GM23248 (cell line): ENCODE measurements at regions not wholly inside any gene's neighbourhood (a gene's known extent, or its start where the extent isn't known, plus 50 kb on each side); places are given as distances from the start of the nearest gene placed in this dataset.
A peak's percentile ranks its signal among the peaks of the same experiment; 100 is the strongest.

Experiments used
- DNase-seq: peaks from one replicate; pipeline ENCODE4 v3.0.0-alpha.2; 2015
- H2AFZ ChIP-seq: fragments of 200-600 bp; sonication (generic); 2 replicates; pipeline ENCODE4 v1.6.1; 2016; ENCODE audit warnings: antibody characterized with exemption
- H3F3A ChIP-seq: fragments of 200-600 bp; sonication (generic); 2 replicates; pipeline ENCODE4 v1.6.1; 2016; ENCODE audit warnings: mild to moderate bottlenecking, antibody characterized with exemption, mixed run types; ENCODE audit not compliant: insufficient read depth
- H3K27ac ChIP-seq: fragments of 200-600 bp; sonication (generic); 2 replicates; pipeline ENCODE4 v1.5.1; 2016; ENCODE audit warnings: mild to moderate bottlenecking
- H3K27me3 ChIP-seq: fragments of 200-600 bp; sonication (generic); replicated peaks from 2 replicates; pipeline ENCODE4 v1.6.1; 2016; ENCODE audit warnings: mild to moderate bottlenecking; ENCODE audit not compliant: insufficient read depth
- H3K36me3 ChIP-seq: fragments of 200-600 bp; sonication (generic); 2 replicates; pipeline ENCODE4 v1.6.1; 2016; ENCODE audit warnings: low read depth, mild to moderate bottlenecking
- H3K4me1 ChIP-seq: fragments of 200-600 bp; sonication (generic); 2 replicates; pipeline ENCODE4 v1.6.1; 2016; ENCODE audit warnings: mild to moderate bottlenecking; ENCODE audit not compliant: insufficient read depth
- H3K4me2 ChIP-seq: fragments of 200-600 bp; sonication (generic); one replicate; pipeline ENCODE4 v1.6.1; 2016; ENCODE audit warnings: mild to moderate bottlenecking; ENCODE audit not compliant: unreplicated experiment
- H3K4me3 ChIP-seq: fragments of 200-600 bp; sonication (generic); 2 replicates; pipeline ENCODE4 v1.5.1; 2016; ENCODE audit warnings: mild to moderate bottlenecking
- H3K79me2 ChIP-seq: fragments of 200-600 bp; sonication (generic); 2 replicates; pipeline ENCODE4 v1.6.1; 2016; ENCODE audit warnings: mild to moderate bottlenecking; ENCODE audit not compliant: insufficient read depth
- H3K9ac ChIP-seq: fragments of 200-600 bp; sonication (generic); 2 replicates; pipeline ENCODE4 v1.6.1; 2016; ENCODE audit warnings: mild to moderate bottlenecking
- H3K9me2 ChIP-seq: fragments of 200-600 bp; sonication (generic); 2 replicates; pipeline ENCODE4 v1.6.1; 2016; ENCODE audit warnings: mixed run types, mild to moderate bottlenecking, moderate library complexity; ENCODE audit not compliant: insufficient read depth
- H3K9me3 ChIP-seq: fragments of 200-600 bp; sonication (generic); one replicate; pipeline ENCODE4 v1.6.1; 2017; ENCODE audit warnings: low read depth
- H4K20me1 ChIP-seq: fragments of 200-600 bp; sonication (generic); 2 replicates; pipeline ENCODE4 v1.6.0; 2016; ENCODE audit not compliant: insufficient read depth
- EZH2 ChIP-seq: fragments of 200-600 bp; sonication (generic); IDR thresholded peaks from 2 replicates; pipeline ENCODE4 v1.6.1; 2018; ENCODE audit warnings: antibody characterized with exemption, mild to moderate bottlenecking; ENCODE audit not compliant: insufficient read depth, poor library complexity, severe bottlenecking
- EZH2phosphoT487 ChIP-seq: fragments of 200-600 bp; sonication (generic); IDR thresholded peaks from 2 replicates; pipeline ENCODE4 v1.6.1; 2018; ENCODE audit warnings: antibody characterized with exemption, moderate library complexity, mild to moderate bottlenecking, low read depth; ENCODE audit not compliant: insufficient read depth
- WGBS, 2 experiments: methylation state at CpG; one replicate each; pipeline ENCODE4 v1.1.6; 2015 to 2017; ENCODE audit warnings: low lambda C conversion rate in 2 of 2, low coverage in 1 of 2; ENCODE audit errors: missing lambda C conversion rate in 2 of 2; 5-methylcytosine and 5-hydroxymethylcytosine counted together
- in situ Hi-C: fragments of 300-500 bp; cut with MboI; formaldehyde crosslinking; loops from 2 replicates; pipeline ENCODE4 v1.15.0; 2020

DNA sequence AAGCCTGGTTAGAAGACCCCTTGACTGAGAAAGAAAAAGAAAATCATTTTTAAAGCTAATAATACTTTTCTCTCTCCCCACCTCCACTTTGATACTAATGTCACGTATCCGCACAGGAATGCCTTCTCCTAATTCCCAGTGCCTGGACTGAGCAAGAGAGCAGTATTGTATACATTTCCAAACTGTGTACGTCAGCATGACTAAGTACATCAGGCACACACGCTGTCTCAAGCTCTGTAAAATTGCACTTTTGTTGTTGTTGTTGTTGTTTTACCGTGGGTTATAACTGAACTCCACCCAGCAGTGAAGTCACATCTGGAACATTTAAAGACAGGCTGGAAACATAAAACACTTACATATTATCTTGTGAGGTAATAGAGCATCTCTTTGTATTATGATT is 407.6 kb downstream of the DNAH5 start:
- Histone ChIP-seq H4K20me1 (no peaks in the 10 kb centered on the region), H3F3A (no peaks in the 10 kb centered on the region), H3K4me2 (no peak overlapping the region), H3K27me3 (peaks cover 11% of the 10 kb centered on the region; the same call in 1 of the 2 replicates), H3K9me3 (no peaks in the 10 kb centered on the region), H3K4me1 (no peaks in the 10 kb centered on the region), H3K4me3 (no peak overlapping the region), H3K79me2 (no peaks in the 10 kb centered on the region), H3K9me2 (no peaks in the 10 kb centered on the region), H3K9ac (no peak overlapping the region), H2AFZ (no peak overlapping the region), H3K27ac (no peak overlapping the region), H3K36me3 (no peaks in the 10 kb centered on the region)
- TF ChIP-seq EZH2 (no peak), EZH2phosphoT487 (no peak)
- DNase-seq: peak; percentile 14
- 50 to 56% methylated on average over 5 of the region's 5 CpGs for WGBS, 2 experiments
- in situ Hi-C loops: no loop called here

- Histone ChIP-seq H3K9ac (no peak overlapping the region), H4K20me1 (no peaks in the 10 kb centered on the region), H3K79me2 (no peaks in the 10 kb centered on the region), H3K36me3 (no peaks in the 10 kb centered on the region), H3K4me1 (no peaks in the 10 kb centered on the region), H3K4me2 (no peak overlapping the region), H3K27ac (no peak overlapping the region), H3K9me2 (no peaks in the 10 kb centered on the region), H3F3A (no peaks in the 10 kb centered on the region), H3K9me3 (no peaks in the 10 kb centered on the region), H2AFZ (no peak overlapping the region), H3K4me3 (no peak overlapping the region), H3K27me3 (peaks cover 31% of the 10 kb centered on the region)
- TF ChIP-seq EZH2phosphoT487 (no peak), EZH2 (no peak)
- in situ Hi-C loops: no loop called here
- DNase-seq: no peak
- WGBS, 2 experiments: 15% methylated on average over 2 of the region's 2 CpGs
Measured at GRCh38 chr5:13533833-13534232, 410.7 kb downstream of the DNAH5 start.

DNA sequence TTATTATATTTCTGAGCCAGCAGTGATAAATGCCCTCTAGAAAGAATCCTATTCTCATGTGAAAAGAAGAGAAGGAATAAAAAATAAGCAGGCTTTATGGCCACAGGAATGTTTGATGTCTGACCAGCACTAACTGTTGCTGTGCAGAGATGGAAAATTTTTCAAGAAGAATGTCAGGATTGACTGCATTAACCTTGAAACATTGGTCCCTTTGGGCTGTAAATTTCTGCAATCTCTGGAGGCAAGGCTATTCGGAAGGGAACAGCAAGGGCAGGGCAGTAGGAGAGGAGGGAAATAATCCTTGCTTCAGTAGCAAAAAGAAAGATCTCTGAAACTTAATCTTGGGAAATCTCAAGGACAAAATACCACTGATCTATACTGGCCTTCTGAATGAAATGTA is 415.2 kb downstream of the DNAH5 start:
- no peaks in the 10 kb centered on the region for H3K79me2 ChIP-seq
- H3K36me3 ChIP-seq: no peaks in the 10 kb centered on the region
- H3K27ac ChIP-seq: no peak overlapping the region
- H3F3A ChIP-seq: no peaks in the 10 kb centered on the region
- no peaks in the 10 kb centered on the region for H3K9me2 ChIP-seq
- no peak for TF ChIP-seq EZH2
- TF ChIP-seq EZH2phosphoT487: no peak
- H3K4me2 ChIP-seq: no peak overlapping the region
- no peak for DNase-seq
- H3K4me1 ChIP-seq: no peaks in the 10 kb centered on the region
- no peaks in the 10 kb centered on the region for H4K20me1 ChIP-seq
- peaks cover 37% of the 10 kb centered on the region for H3K27me3 ChIP-seq
- H3K4me3 ChIP-seq: no peak overlapping the region
- H2AFZ ChIP-seq: no peak overlapping the region
- 0 to 4% methylated on average over 1 of the region's 1 CpG for WGBS, 2 experiments
- H3K9ac ChIP-seq: no peak overlapping the region
- in situ Hi-C loops: no loop called here
- no peaks in the 10 kb centered on the region for H3K9me3 ChIP-seq

- Histone ChIP-seq H3K4me2 (no peak overlapping the region), H3K4me1 (no peaks in the 10 kb centered on the region), H3K9me3 (no peaks in the 10 kb centered on the region), H3K36me3 (no peaks in the 10 kb centered on the region), H3F3A (no peaks in the 10 kb centered on the region), H4K20me1 (no peaks in the 10 kb centered on the region), H3K9me2 (no peaks in the 10 kb centered on the region), H3K9ac (no peak overlapping the region), H3K79me2 (no peaks in the 10 kb centered on the region), H3K27ac (no peak overlapping the region), H3K27me3 (peaks cover 41% of the 10 kb centered on the region), H3K4me3 (no peak overlapping the region), H2AFZ (no peak overlapping the region)
- in situ Hi-C loops: no loop called here
- DNase-seq: no peak
- 27 to 35% methylated on average over 2 of the region's 2 CpGs for WGBS, 2 experiments
- TF ChIP-seq EZH2 (no peak), EZH2phosphoT487 (no peak)
Measured at GRCh38 chr5:13524936-13525335, 419.6 kb downstream of the DNAH5 start.

DNA sequence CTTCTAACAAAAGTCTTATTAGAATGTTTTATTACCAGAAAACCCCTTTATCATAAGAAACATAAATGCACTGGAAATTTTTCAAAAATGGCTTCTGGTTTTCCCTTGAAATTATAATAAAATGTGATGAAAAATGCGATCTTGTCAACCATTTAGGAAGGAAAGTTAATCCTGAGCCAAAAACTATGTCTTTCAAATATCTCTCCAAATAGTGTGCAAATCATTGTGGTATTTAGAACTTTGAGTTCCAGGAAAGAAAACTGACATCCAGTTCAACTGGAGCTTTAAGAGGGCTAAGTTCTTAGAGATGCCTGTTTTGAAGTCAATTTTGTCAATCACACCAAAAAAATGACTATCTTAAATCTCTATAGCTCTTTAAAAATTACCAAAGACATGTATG is 425.4 kb downstream of the DNAH5 start:
- Histone ChIP-seq H3K4me3 (no peak overlapping the region), H3K79me2 (no peaks in the 10 kb centered on the region), H3K4me1 (no peaks in the 10 kb centered on the region), H3F3A (no peaks in the 10 kb centered on the region), H3K36me3 (no peaks in the 10 kb centered on the region), H3K9ac (no peak overlapping the region), H3K27ac (no peak overlapping the region), H3K9me2 (no peaks in the 10 kb centered on the region), H2AFZ (no peak overlapping the region), H3K9me3 (no peaks in the 10 kb centered on the region), H3K4me2 (no peak overlapping the region), H4K20me1 (no peaks in the 10 kb centered on the region), H3K27me3 (peaks cover 33% of the 10 kb centered on the region)
- 26 to 35% methylated on average over 1 of the region's 1 CpG for WGBS, 2 experiments
- no peak for DNase-seq
- in situ Hi-C loops: no loop called here
- TF ChIP-seq EZH2 (no peak), EZH2phosphoT487 (no peak)
